ENCODE measurements at regions not wholly inside any gene's neighbourhood (a gene's known extent, or its start where the extent isn't known, plus 50 kb on each side); places are given as distances from the start of the nearest gene placed in this dataset.

GRCh38 chr9:12595400-12595799 lies 97.8 kb upstream of the TYRP1 start:
- no peak overlapping the region for H3K4me3 Mint-ChIP-seq
- H3K4me3 ChIP-seq (ENCODE audit: low read length): no peak overlapping the region
- DNase-seq: no peak
- no peak overlapping the region for H3K27ac Mint-ChIP-seq
- ATAC-seq: no peak
- peaks cover 2 to 12% of the 10 kb centered on the region in 2 donors for H3K9me3 Mint-ChIP-seq
- H3K36me3 Mint-ChIP-seq: no peaks in the 10 kb centered on the region
- no peak for TF ChIP-seq CTCF (IDR thresholded peaks at IDR 0.05)
- no peaks in the 10 kb centered on the region for H3K27me3 Mint-ChIP-seq (ENCODE audit: low read depth in 2 of 2)
- no peaks in the 10 kb centered on the region for H3K27me3 ChIP-seq (ENCODE audit: control insufficient read depth, insufficient read depth, low read length)
- no peaks in the 10 kb centered on the region for H3K4me1 ChIP-seq (ENCODE audit: control insufficient read depth, insufficient read depth, low read length)
- 76% methylated on average over 3 of the region's 3 CpGs for WGBS (ENCODE audit: insufficient coverage)
- no peaks in the 10 kb centered on the region for H3K9me3 ChIP-seq (ENCODE audit: control insufficient read depth, insufficient read depth, low read length)
- H3K27ac ChIP-seq (ENCODE audit: low read length): no peak overlapping the region
- intact Hi-C loops (cut with micrococcal nuclease): no loop called here
- no peaks in the 10 kb centered on the region for H3K4me1 Mint-ChIP-seq
- no peaks in the 10 kb centered on the region for H3K36me3 ChIP-seq (ENCODE audit: control insufficient read depth, insufficient read depth, low read length)

- TF ChIP-seq CTCF (IDR thresholded peaks at IDR 0.05): no peak
- ATAC-seq: no peak
- Mint-ChIP-seq H3K4me1 (no peaks in the 10 kb centered on the region), H3K27me3 (ENCODE audit: low read depth in 2 of 2) (no peaks in the 10 kb centered on the region), H3K36me3 (no peaks in the 10 kb centered on the region), H3K9me3 (peaks cover 2 to 9% of the 10 kb centered on the region in 2 donors), H3K27ac (no peak overlapping the region), H3K4me3 (no peak overlapping the region)
- Histone ChIP-seq H3K36me3 (ENCODE audit: control insufficient read depth, insufficient read depth, low read length) (no peaks in the 10 kb centered on the region), H3K27me3 (ENCODE audit: control insufficient read depth, insufficient read depth, low read length) (no peaks in the 10 kb centered on the region), H3K9me3 (ENCODE audit: control insufficient read depth, insufficient read depth, low read length) (no peaks in the 10 kb centered on the region), H3K4me1 (ENCODE audit: control insufficient read depth, insufficient read depth, low read length) (no peaks in the 10 kb centered on the region), H3K27ac (ENCODE audit: low read length) (no peak overlapping the region), H3K4me3 (ENCODE audit: low read length) (no peak overlapping the region)
- no peak for DNase-seq
- intact Hi-C loops (cut with micrococcal nuclease): no loop called here
- WGBS (ENCODE audit: insufficient coverage): 50% methylated on average over 2 of the region's 2 CpGs
These were observed 88.9 kb upstream of the TYRP1 start for GRCh38 chr9:12604164-12604821.

GRCh38 chr9:12612211-12612770 lies 80.9 kb upstream of the TYRP1 start:
- H3K9me3 Mint-ChIP-seq: peaks cover 8 to 17% of the 10 kb centered on the region in 2 donors
- H3K27me3 Mint-ChIP-seq (ENCODE audit: low read depth in 2 of 2): no peaks in the 10 kb centered on the region
- DNase-seq (no peak), ATAC-seq (no peak)
- Histone ChIP-seq H3K9me3 (ENCODE audit: control insufficient read depth, insufficient read depth, low read length) (no peaks in the 10 kb centered on the region), H3K4me3 (ENCODE audit: low read length) (no peak overlapping the region), H3K4me1 (ENCODE audit: control insufficient read depth, insufficient read depth, low read length) (no peaks in the 10 kb centered on the region), H3K27ac (ENCODE audit: low read length) (no peak overlapping the region), H3K36me3 (ENCODE audit: control insufficient read depth, insufficient read depth, low read length) (no peaks in the 10 kb centered on the region), H3K27me3 (ENCODE audit: control insufficient read depth, insufficient read depth, low read length) (no peaks in the 10 kb centered on the region)
- no peak overlapping the region for H3K4me3 Mint-ChIP-seq
- no peak for TF ChIP-seq CTCF (IDR thresholded peaks at IDR 0.05)
- H3K36me3 Mint-ChIP-seq: peaks cover 7% of the 10 kb centered on the region
- 72% methylated on average over 4 of the region's 4 CpGs for WGBS (ENCODE audit: insufficient coverage)
- intact Hi-C loops (cut with micrococcal nuclease): no loop called here
- H3K27ac Mint-ChIP-seq: no peak overlapping the region
- H3K4me1 Mint-ChIP-seq: no peaks in the 10 kb centered on the region

- no peak for TF ChIP-seq CTCF (IDR thresholded peaks at IDR 0.05)
- Histone ChIP-seq H3K4me1 (ENCODE audit: control insufficient read depth, insufficient read depth, low read length) (no peaks in the 10 kb centered on the region), H3K4me3 (ENCODE audit: low read length) (no peak overlapping the region), H3K27ac (ENCODE audit: low read length) (no peak overlapping the region), H3K9me3 (ENCODE audit: control insufficient read depth, insufficient read depth, low read length) (no peaks in the 10 kb centered on the region), H3K36me3 (ENCODE audit: control insufficient read depth, insufficient read depth, low read length) (no peaks in the 10 kb centered on the region), H3K27me3 (ENCODE audit: control insufficient read depth, insufficient read depth, low read length) (no peaks in the 10 kb centered on the region)
- H3K4me1 Mint-ChIP-seq: no peaks in the 10 kb centered on the region
- 80% methylated on average over 1 of the region's 1 CpG for WGBS (ENCODE audit: insufficient coverage)
- no peak overlapping the region for H3K27ac Mint-ChIP-seq
- intact Hi-C loops (cut with micrococcal nuclease): no loop called here
- H3K4me3 Mint-ChIP-seq: no peak overlapping the region
- peaks cover 7% of the 10 kb centered on the region for H3K36me3 Mint-ChIP-seq
- ATAC-seq: no peak
- DNase-seq: no peak
- H3K27me3 Mint-ChIP-seq (ENCODE audit: low read depth in 2 of 2): no peaks in the 10 kb centered on the region
- H3K9me3 Mint-ChIP-seq: peaks cover 10 to 16% of the 10 kb centered on the region in 2 donors
These were observed 80.1 kb upstream of the TYRP1 start for GRCh38 chr9:12613071-12613470.
